HG02884 (cell line): ENCODE measurements at regions not wholly inside any gene's neighbourhood (a gene's known extent, or its start where the extent isn't known, plus 50 kb on each side); places are given as distances from the start of the nearest gene placed in this dataset.
"Not testable (repeated sequence)": the region's sequence is repeated elsewhere in the genome, so short reads cannot be mapped to it uniquely, and the experiment has no call there.

Source experiments
- ATAC-seq: cut with Tn5 transposase; IDR thresholded peaks from one replicate; pipeline ENCODE4 v1.9.1; 2021; ENCODE audit warnings: mild to moderate bottlenecking, moderate library complexity; ENCODE audit not compliant: unreplicated experiment

- ATAC-seq, result no peak
Measured at GRCh38 chr14:42994051-42994736, 1387.5 kb downstream of the LRFN5 start.

- ATAC-seq, result no peak
Measured at GRCh38 chr14:42992930-42993329, 1386.3 kb downstream of the LRFN5 start.

- no peak for ATAC-seq
Measured at GRCh38 chr14:42980419-42980818, 1373.7 kb downstream of the LRFN5 start.

- ATAC-seq, result not testable (repeated sequence)
Measured at GRCh38 chr14:42973171-42973570, 1366.5 kb downstream of the LRFN5 start.

GRCh38 chr14:42965512-42965911 is 1358.8 kb downstream of the LRFN5 start:
- ATAC-seq, result no peak

GRCh38 chr14:42961509-42961908 is 1354.8 kb downstream of the LRFN5 start:
- no peak for ATAC-seq

GRCh38 chr14:42950363-42950762 is 1343.7 kb downstream of the LRFN5 start:
- ATAC-seq, result no peak

- no peak for ATAC-seq
Measured at GRCh38 chr14:42947991-42948390, 1341.3 kb downstream of the LRFN5 start.

GRCh38 chr14:42944284-42944683 is 1337.6 kb downstream of the LRFN5 start:
- no peak for ATAC-seq

GRCh38 chr14:42931308-42931707 is 1324.6 kb downstream of the LRFN5 start:
- no peak for ATAC-seq

GRCh38 chr14:42929806-42930480 is 1323.3 kb downstream of the LRFN5 start:
- no peak for ATAC-seq

GRCh38 chr14:42927313-42927712 is 1320.6 kb downstream of the LRFN5 start:
- ATAC-seq, result no peak

GRCh38 chr14:42921901-42922300 is 1315.2 kb downstream of the LRFN5 start:
- ATAC-seq, result no peak

- ATAC-seq, result no peak
Measured at GRCh38 chr14:42918615-42919014, 1311.9 kb downstream of the LRFN5 start.

GRCh38 chr14:42911642-42912041 is 1305.0 kb downstream of the LRFN5 start:
- ATAC-seq, result no peak

- no peak for ATAC-seq
Measured at GRCh38 chr14:42909659-42910058, 1303.0 kb downstream of the LRFN5 start.

- no peak for ATAC-seq
Measured at GRCh38 chr14:42893183-42893582, 1286.5 kb downstream of the LRFN5 start.

GRCh38 chr14:42884100-42884499 is 1277.4 kb downstream of the LRFN5 start:
- no peak for ATAC-seq

GRCh38 chr14:42877716-42878115 is 1271.0 kb downstream of the LRFN5 start:
- ATAC-seq, result no peak

GRCh38 chr14:42872786-42873185 is 1266.1 kb downstream of the LRFN5 start:
- ATAC-seq, result no peak

GRCh38 chr14:42869681-42870080 is 1263.0 kb downstream of the LRFN5 start:
- ATAC-seq, result no peak

- no peak for ATAC-seq
Measured at GRCh38 chr14:42862114-42862513, 1255.4 kb downstream of the LRFN5 start.

GRCh38 chr14:42860371-42860770 is 1253.7 kb downstream of the LRFN5 start:
- no peak for ATAC-seq
